ENCODE measurements at regions not wholly inside any gene's neighbourhood (a gene's known extent, or its start where the extent isn't known, plus 50 kb on each side); places are given as distances from the start of the nearest gene placed in this dataset.

- Histone ChIP-seq H4K91ac (ENCODE audit: insufficient read depth, low read depth, low read length) (no peak overlapping the region), H4K5ac (ENCODE audit: low read depth, low read length) (no peak overlapping the region), H3K36me3 (ENCODE audit: control insufficient read depth, insufficient read depth, low read length) (no peaks in the 10 kb centered on the region), H2BK15ac (ENCODE audit: low read depth, low read length) (no peak overlapping the region), H3K4me1 (ENCODE audit: control insufficient read depth, insufficient read depth, low read length) (peaks cover 1% of the 10 kb centered on the region; the same call in 1 of the 2 replicates), H3K4me2 (ENCODE audit: low read depth, low read length) (no peak overlapping the region), H3K23ac (ENCODE audit: low read depth, low read length) (no peak overlapping the region), H3K14ac (replicated peaks; ENCODE audit: low read depth, low read length) (no peak overlapping the region), H3K79me1 (ENCODE audit: low read depth in 1 of 2, low read length in 2 of 2) (no peaks in the 10 kb centered on the region), H3K27me3 (ENCODE audit: control insufficient read depth, insufficient read depth, low read length) (no peaks in the 10 kb centered on the region), H2AFZ (replicated peaks; ENCODE audit: low read length, poor library complexity) (no peak overlapping the region), H2BK5ac (ENCODE audit: low read depth, low read length, poor library complexity, severe bottlenecking) (no peak overlapping the region), H3K4ac (ENCODE audit: low read depth, low read length) (no peak overlapping the region), H4K20me1 (ENCODE audit: insufficient read depth, low read length) (no peaks in the 10 kb centered on the region), H3K27ac (ENCODE audit: insufficient read depth, low read length) (no peak overlapping the region), H3K4me3 (ENCODE audit: insufficient read depth, low read depth, low read length) (no peak overlapping the region), H3K18ac (ENCODE audit: low read depth, low read length) (no peak overlapping the region), H4K8ac (ENCODE audit: low read depth in 2 of 2, low read length in 2 of 2) (no peak overlapping the region), H2AK5ac (ENCODE audit: low read depth, low read length) (no peak overlapping the region), H3K9me3 (ENCODE audit: control insufficient read depth, insufficient read depth, low read length) (no peaks in the 10 kb centered on the region), H2AK9ac (replicated peaks; ENCODE audit: low read depth, low read length, poor library complexity) (no peak overlapping the region), H3K9ac (ENCODE audit: low read depth, low read length) (no peak overlapping the region), H2BK20ac (ENCODE audit: low read depth, low read length) (no peak overlapping the region), H2BK120ac (ENCODE audit: low read depth, low read length) (no peak overlapping the region), H3K56ac (ENCODE audit: extremely low read depth, insufficient read depth, low read length) (no peak overlapping the region), H3K9me1 (ENCODE audit: insufficient read depth, low read length) (no peaks in the 10 kb centered on the region)
- dilution Hi-C loops (cut with HindIII; ENCODE audit: low sequenced_read_pairs, unreplicated experiment), result no loop called here
- in situ Hi-C loops (cut with MboI; ENCODE audit: low sequenced_read_pairs), result no loop called here
- no CpG with 5 or more reads among the region's 2 CpGs for WGBS, 2 experiments (ENCODE audit: extremely low coverage in 2 of 2, insufficient read length in 1 of 2)
- ChIA-PET POLR2A (ENCODE audit: unreplicated experiment) (no interaction called here), CTCF (no interaction called here)
- intact Hi-C loops (cut with micrococcal nuclease), result no loop called here
- DNase-seq, result no peak
- BruUV-seq (replicated peaks), result no TSS peak
- TF ChIP-seq MAFK (IDR thresholded peaks at IDR 0.05; ENCODE audit: low read depth, low read length) (no peak), USF2 (IDR thresholded peaks at IDR 0.05; ENCODE audit: low read depth, low read length) (no peak), RFX5 (IDR thresholded peaks at IDR 0.05; ENCODE audit: low read depth, low read length) (no peak), SMC3 (IDR thresholded peaks at IDR 0.05; ENCODE audit: low read depth, low read length) (no peak), MXI1 (IDR thresholded peaks at IDR 0.05; ENCODE audit: borderline replicate concordance, low read depth, low read length) (no peak), FOS (IDR thresholded peaks at IDR 0.05; ENCODE audit: low read depth, low read length) (no peak), ELK1 (IDR thresholded peaks at IDR 0.05; ENCODE audit: borderline replicate concordance, low read depth, low read length) (no peak), CHD1 (IDR thresholded peaks at IDR 0.05; ENCODE audit: low read depth, low read length) (no peak), RCOR1 (IDR thresholded peaks at IDR 0.05; ENCODE audit: insufficient replicate concordance, low read length) (no peak), NFE2L2 (IDR thresholded peaks at IDR 0.05; ENCODE audit: low read depth, low read length) (no peak), POLR2A (IDR thresholded peaks at IDR 0.05; ENCODE audit: low read depth, low read length) (no peak), RAD21 (IDR thresholded peaks at IDR 0.05; ENCODE audit: low read length) (no peak), BHLHE40 (IDR thresholded peaks at IDR 0.05; ENCODE audit: low read depth, low read length) (no peak), CEBPB (IDR thresholded peaks at IDR 0.05; ENCODE audit: low read depth, low read length) (no peak), MAZ (IDR thresholded peaks at IDR 0.05; ENCODE audit: borderline replicate concordance, low read depth, low read length) (no peak)
- TF ChIP-seq, protein P1, sequence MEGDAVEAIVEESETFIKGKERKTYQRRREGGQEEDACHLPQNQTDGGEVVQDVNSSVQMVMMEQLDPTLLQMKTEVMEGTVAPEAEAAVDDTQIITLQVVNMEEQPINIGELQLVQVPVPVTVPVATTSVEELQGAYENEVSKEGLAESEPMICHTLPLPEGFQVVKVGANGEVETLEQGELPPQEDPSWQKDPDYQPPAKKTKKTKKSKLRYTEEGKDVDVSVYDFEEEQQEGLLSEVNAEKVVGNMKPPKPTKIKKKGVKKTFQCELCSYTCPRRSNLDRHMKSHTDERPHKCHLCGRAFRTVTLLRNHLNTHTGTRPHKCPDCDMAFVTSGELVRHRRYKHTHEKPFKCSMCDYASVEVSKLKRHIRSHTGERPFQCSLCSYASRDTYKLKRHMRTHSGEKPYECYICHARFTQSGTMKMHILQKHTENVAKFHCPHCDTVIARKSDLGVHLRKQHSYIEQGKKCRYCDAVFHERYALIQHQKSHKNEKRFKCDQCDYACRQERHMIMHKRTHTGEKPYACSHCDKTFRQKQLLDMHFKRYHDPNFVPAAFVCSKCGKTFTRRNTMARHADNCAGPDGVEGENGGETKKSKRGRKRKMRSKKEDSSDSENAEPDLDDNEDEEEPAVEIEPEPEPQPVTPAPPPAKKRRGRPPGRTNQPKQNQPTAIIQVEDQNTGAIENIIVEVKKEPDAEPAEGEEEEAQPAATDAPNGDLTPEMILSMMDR (conservative IDR thresholded peaks at IDR 0.05; ENCODE audit: low read depth, low read length), result no peak
- ATAC-seq (ENCODE audit: low read depth), result no peak; the same call in 1 of the 2 replicates
These were observed 421.8 kb downstream of the SPRY2 start for GRCh38 chr13:79919091-79919490.

All from IMR-90 (cell line).